ENCODE measurements at regions not wholly inside any gene's neighbourhood (a gene's known extent, or its start where the extent isn't known, plus 50 kb on each side); places are given as distances from the start of the nearest gene placed in this dataset.
A peak's percentile ranks its signal among the peaks of the same experiment; 100 is the strongest.

DNA sequence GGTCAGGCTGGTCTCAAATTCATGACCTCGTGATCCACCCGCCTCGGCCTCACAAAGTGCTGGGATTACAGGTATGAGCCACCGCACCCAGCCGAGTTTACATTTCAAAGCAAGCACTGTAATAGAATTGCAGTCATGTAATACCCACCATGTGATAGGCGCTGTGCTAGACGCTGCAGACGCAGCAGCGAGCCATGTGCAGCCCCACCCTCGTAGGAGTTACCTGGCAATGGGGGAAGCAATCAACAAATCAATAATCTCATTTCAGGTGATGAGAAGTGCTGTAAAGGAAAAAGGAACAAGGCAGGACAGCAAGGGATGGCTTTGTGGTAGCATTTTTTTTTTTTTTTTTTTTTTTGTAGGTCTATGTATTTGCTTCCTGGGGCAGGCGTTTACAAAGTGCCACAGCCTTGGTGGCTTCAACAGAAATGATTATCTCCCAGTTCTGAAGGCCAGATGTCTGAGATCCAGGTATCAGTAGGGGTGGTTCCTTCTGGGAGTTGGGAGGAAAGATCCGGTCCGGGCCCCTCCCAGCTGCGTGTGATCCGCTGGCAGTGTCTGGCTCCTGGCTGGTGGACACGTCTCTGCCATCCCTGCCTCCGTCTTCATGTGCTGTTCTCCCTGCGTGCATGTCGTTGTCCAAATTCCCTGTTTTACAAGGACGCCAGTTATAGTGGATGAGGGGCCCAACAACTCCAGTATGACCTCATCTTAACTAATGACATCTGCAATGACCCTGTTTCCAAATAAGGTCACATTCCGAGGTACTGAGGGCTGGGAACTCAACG, 72.8 kb downstream of the TNFAIP2 start:
- Histone ChIP-seq H3K4me1 (replicated peaks) (no peaks in the 10 kb centered on the region), H3K36me3 (no peaks in the 10 kb centered on the region), H3K9me3 (no peaks in the 10 kb centered on the region), H3K27ac (no peak overlapping the region), H3K27me3 (replicated peaks; ENCODE audit: insufficient read depth) (no peaks in the 10 kb centered on the region), H3K4me3 (no peak overlapping the region)
- no peak for TF ChIP-seq POLR2AphosphoS5 (IDR thresholded peaks at IDR 0.05)
- TF ChIP-seq, protein P1, sequence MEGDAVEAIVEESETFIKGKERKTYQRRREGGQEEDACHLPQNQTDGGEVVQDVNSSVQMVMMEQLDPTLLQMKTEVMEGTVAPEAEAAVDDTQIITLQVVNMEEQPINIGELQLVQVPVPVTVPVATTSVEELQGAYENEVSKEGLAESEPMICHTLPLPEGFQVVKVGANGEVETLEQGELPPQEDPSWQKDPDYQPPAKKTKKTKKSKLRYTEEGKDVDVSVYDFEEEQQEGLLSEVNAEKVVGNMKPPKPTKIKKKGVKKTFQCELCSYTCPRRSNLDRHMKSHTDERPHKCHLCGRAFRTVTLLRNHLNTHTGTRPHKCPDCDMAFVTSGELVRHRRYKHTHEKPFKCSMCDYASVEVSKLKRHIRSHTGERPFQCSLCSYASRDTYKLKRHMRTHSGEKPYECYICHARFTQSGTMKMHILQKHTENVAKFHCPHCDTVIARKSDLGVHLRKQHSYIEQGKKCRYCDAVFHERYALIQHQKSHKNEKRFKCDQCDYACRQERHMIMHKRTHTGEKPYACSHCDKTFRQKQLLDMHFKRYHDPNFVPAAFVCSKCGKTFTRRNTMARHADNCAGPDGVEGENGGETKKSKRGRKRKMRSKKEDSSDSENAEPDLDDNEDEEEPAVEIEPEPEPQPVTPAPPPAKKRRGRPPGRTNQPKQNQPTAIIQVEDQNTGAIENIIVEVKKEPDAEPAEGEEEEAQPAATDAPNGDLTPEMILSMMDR (IDR thresholded peaks at IDR 0.05): no peak
- no peak for TF ChIP-seq POLR2A (IDR thresholded peaks at IDR 0.05)
- no peak for DNase-seq (ENCODE audit: low spot score)
- 90% methylated on average over 22 of the region's 22 CpGs for WGBS
- intact Hi-C loops (cut with DNase I): no loop called here

DNA sequence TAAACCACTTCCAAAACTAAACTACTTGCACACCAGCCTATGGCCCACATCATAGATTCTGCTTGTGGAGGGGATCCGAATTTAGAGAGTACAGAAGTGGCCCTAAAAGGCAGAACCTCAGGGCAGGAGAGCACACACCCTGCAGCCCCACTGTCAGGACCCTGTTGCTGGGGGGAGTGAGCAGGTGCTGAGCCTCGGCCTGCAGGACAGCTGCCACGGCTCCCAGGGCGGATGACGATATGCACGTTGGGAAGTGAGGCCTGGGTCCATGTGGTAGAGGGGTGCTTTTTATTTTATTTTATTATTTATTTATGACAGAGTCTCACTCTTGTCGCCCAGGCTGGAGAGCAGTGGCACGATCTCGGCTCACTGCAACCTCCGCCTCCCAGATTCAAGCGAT, 73.5 kb downstream of the TNFAIP2 start:
- Histone ChIP-seq H3K27me3 (replicated peaks; ENCODE audit: insufficient read depth) (no peaks in the 10 kb centered on the region), H3K4me3 (no peak overlapping the region), H3K36me3 (no peaks in the 10 kb centered on the region), H3K27ac (no peak overlapping the region), H3K4me1 (replicated peaks) (no peaks in the 10 kb centered on the region), H3K9me3 (no peaks in the 10 kb centered on the region)
- WGBS: 97% methylated on average over 11 of the region's 11 CpGs
- no peak for DNase-seq (ENCODE audit: low spot score)
- intact Hi-C loops (cut with DNase I): no loop called here
- TF ChIP-seq, protein P1 (IDR thresholded peaks at IDR 0.05): no peak
- TF ChIP-seq POLR2A (IDR thresholded peaks at IDR 0.05) (no peak), POLR2AphosphoS5 (IDR thresholded peaks at IDR 0.05) (no peak)

DNA sequence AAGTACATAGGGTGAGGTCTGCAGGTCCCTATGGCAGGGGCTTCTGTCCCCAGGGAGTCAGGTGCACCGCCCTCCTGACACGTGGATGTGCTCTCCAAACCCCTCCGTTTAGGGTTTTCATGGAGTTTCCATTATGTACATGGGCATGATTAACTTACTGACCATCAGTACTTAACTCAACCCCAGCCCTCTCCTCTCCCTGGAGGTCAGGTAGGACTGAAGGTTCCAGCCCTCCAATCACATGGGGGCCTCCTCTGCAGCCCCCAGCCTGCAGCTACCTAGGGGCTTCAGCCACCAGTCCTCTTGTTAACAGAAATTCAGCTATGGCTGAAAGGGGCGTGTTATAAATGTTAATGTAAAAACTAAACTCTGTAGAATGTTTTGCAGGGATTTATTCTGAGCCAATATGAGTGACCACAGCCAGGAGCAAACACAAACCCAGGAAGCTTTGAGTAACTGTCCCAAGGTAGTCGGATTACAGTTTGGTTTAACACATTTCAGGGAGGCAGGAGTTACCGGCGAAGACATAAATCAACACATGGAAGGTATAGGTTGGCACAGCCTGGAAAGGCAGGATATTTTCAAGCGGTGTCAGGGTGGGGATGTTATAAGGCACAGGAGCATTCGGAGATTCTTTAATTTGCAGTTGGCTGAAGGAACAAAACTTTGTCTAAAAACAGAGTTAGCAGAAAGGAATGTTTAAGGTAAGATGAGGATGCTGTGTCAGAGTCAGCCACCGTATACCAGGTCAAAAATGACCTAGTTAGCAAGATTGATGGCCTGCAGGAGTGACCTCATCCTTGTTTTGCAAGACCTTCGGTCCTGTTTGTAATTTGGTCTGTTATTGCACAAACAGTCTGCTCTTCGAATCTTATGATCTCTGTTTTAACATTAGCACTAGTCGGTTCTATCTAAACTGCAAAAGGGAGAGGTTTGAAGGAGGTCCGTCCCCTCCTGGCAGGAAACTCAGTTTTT, 75.2 kb downstream of the TNFAIP2 start:
- TF ChIP-seq POLR2AphosphoS5 (IDR thresholded peaks at IDR 0.05): peak; percentile 17
- TF ChIP-seq, protein P1 (IDR thresholded peaks at IDR 0.05): no peak
- peak overlapping the region in 1 of 2 donors; percentile 43 for H3K27ac ChIP-seq
- H3K4me3 ChIP-seq: no peak overlapping the region
- no peaks in the 10 kb centered on the region for H3K36me3 ChIP-seq
- H3K27me3 ChIP-seq (replicated peaks; ENCODE audit: insufficient read depth): no peaks in the 10 kb centered on the region
- WGBS: 56% methylated on average over 14 of the region's 14 CpGs
- intact Hi-C loops (cut with DNase I): no loop called here
- DNase-seq (ENCODE audit: low spot score): no peak
- H3K9me3 ChIP-seq: no peaks in the 10 kb centered on the region
- H3K4me1 ChIP-seq (replicated peaks): no peaks in the 10 kb centered on the region

DNA sequence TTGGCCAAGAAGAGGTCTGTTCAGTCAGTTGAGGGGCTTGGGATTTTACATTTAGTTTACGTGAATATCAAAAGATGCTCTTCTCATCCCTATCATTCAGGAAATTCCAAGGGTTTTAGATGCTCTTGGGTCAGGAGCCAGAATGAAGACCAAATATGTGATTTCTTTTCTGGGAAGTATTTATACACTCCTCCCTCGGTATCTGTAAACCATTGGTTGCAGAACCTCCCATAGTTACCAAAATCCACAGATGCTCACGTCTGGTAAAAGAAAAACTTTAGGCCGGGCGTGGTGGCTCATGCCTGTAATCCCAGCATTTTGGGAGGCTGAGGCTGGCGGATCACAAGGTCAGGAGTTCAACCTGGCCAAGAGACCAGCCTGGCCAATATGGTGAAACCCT, 75.9 kb downstream of the TNFAIP2 start:
- Histone ChIP-seq H3K9me3 (no peaks in the 10 kb centered on the region), H3K27ac (peak overlapping the region in 1 of 2 donors; percentile 18), H3K36me3 (no peaks in the 10 kb centered on the region), H3K4me1 (replicated peaks) (no peaks in the 10 kb centered on the region), H3K27me3 (replicated peaks; ENCODE audit: insufficient read depth) (no peaks in the 10 kb centered on the region), H3K4me3 (no peak overlapping the region)
- WGBS: 78% methylated on average over 6 of the region's 6 CpGs
- intact Hi-C loops (cut with DNase I): no loop called here
- no peak for DNase-seq (ENCODE audit: low spot score)
- TF ChIP-seq, protein P1 (IDR thresholded peaks at IDR 0.05): no peak
- no peak for TF ChIP-seq POLR2A (IDR thresholded peaks at IDR 0.05)
- TF ChIP-seq POLR2AphosphoS5 (IDR thresholded peaks at IDR 0.05): no peak
